Sigmoid colon (tissue), 6 donors: ENCODE measurements at regions not wholly inside any gene's neighbourhood (a gene's known extent, or its start where the extent isn't known, plus 50 kb on each side); places are given as distances from the start of the nearest gene placed in this dataset.
"Not testable (repeated sequence)": the region's sequence is repeated elsewhere in the genome, so short reads cannot be mapped to it uniquely, and the experiment has no call there.

Experiments used
- DNase-seq: peaks from one replicate; pipeline ENCODE4 v3.0.0-alpha.2; 2019
- H3K27ac ChIP-seq, 4 donors: fragments of 200-600 bp; sonication (generic); one replicate each; pipeline ENCODE4 v1.5.1; 2016 to 2019; ENCODE audit warnings: mild to moderate bottlenecking in 1 of 4
- H3K27me3 ChIP-seq, 3 donors: fragments of 200-600 bp; sonication (generic); one replicate each; pipeline ENCODE4 v1.5.1; 2019; ENCODE audit warnings: mild to moderate bottlenecking in 1 of 3
- H3K36me3 ChIP-seq, 4 donors: fragments of 200-600 bp; sonication (generic); one replicate each; pipeline ENCODE4 v1.5.1; 2016 to 2019
- H3K4me1 ChIP-seq, 4 donors: fragments of 200-600 bp; sonication (generic); one replicate each; pipeline ENCODE4 v1.5.1; 2017 to 2019
- H3K4me3 ChIP-seq, 4 donors: fragments of 200-600 bp; sonication (generic); one replicate each; pipeline ENCODE4 v1.5.1; 2017 to 2019; ENCODE audit warnings: mild to moderate bottlenecking in 2 of 4, moderate library complexity in 1 of 4
- H3K9me3 ChIP-seq, 4 donors: fragments of 200-600 bp in 3 of 4; sonication (generic) in 3 of 4; one replicate each; pipeline versions ENCODE4 v1.5.1 to v1.6.1; 2013 to 2019
- CTCF ChIP-seq, 4 experiments: fragments of 450-650 bp in 3 of 4; fragments of 200-600 bp in 1 of 4; IDR thresholded peaks; one replicate each; pipeline ENCODE4 v1.5.1; 2016 to 2019; ENCODE audit warnings: antibody characterized with exemption in 4 of 4, mild to moderate bottlenecking in 3 of 4, moderate library complexity in 2 of 4
- EP300 ChIP-seq, 4 donors: sonication (generic); formaldehyde crosslinking; IDR thresholded peaks; one replicate each; pipeline ENCODE4 v1.6.1; 2017; ENCODE audit warnings: antibody characterized with exemption in 4 of 4
- POLR2A ChIP-seq, 2 donors: fragments of 450-650 bp; IDR thresholded peaks; one replicate each; pipeline ENCODE4 v1.6.1; 2016; ENCODE audit warnings: antibody characterized with exemption in 2 of 2, mild to moderate bottlenecking in 2 of 2, moderate library complexity in 2 of 2
- POLR2AphosphoS5 ChIP-seq, 4 donors: sonication (generic); formaldehyde crosslinking; IDR thresholded peaks; one replicate each; pipeline ENCODE4 v1.6.1; 2017; ENCODE audit warnings: antibody characterized with exemption in 4 of 4
- WGBS, 2 donors: extraction: QIAGEN DNeasy Blood & Tissue Kit; methylation state at CpG; one replicate each; pipeline ENCODE4 v1.1.7; 2013; 5-methylcytosine and 5-hydroxymethylcytosine counted together
- intact Hi-C: fragments of 100-400 bp; cut with DNase I; formaldehyde crosslinking; loops from one replicate; pipeline ENCODE4 v1.15.1; 2023
- donor health status: healthy with polysubstance abuse.
- donor health status: healthy.

- Histone ChIP-seq H3K9me3 (no peaks in the 10 kb centered on the region), H3K4me1 (peaks cover 0 to 16% (median 0%) of the 10 kb centered on the region in 4 donors), H3K27ac (no peak overlapping the region), H3K27me3 (no peaks in the 10 kb centered on the region), H3K36me3 (no peaks in the 10 kb centered on the region), H3K4me3 (no peak overlapping the region)
- TF ChIP-seq CTCF (IDR thresholded peaks at IDR 0.05) = no peak
- no peak for TF ChIP-seq POLR2A (IDR thresholded peaks at IDR 0.05)
- TF ChIP-seq POLR2AphosphoS5 (IDR thresholded peaks at IDR 0.05) = no peak
- TF ChIP-seq EP300 (IDR thresholded peaks at IDR 0.05) = no peak
- intact Hi-C loops = no loop called here
- DNase-seq = no peak
Observed at GRCh38 chr10:105585171-105585570, 944.1 kb downstream of the SORCS3 start.

GRCh38 chr10:105579112-105579511, 938.0 kb downstream of the SORCS3 start:
- Histone ChIP-seq H3K9me3 (no peaks in the 10 kb centered on the region), H3K27me3 (no peaks in the 10 kb centered on the region), H3K36me3 (no peaks in the 10 kb centered on the region), H3K4me3 (no peak overlapping the region), H3K4me1 (no peaks in the 10 kb centered on the region), H3K27ac (no peak overlapping the region)
- intact Hi-C loops = no loop called here
- WGBS, 2 donors = 94 to 96% methylated on average over 5 of the region's 5 CpGs
- no peak for DNase-seq
- TF ChIP-seq POLR2AphosphoS5 (IDR thresholded peaks at IDR 0.05) (no peak), CTCF (IDR thresholded peaks at IDR 0.05) (no peak), EP300 (IDR thresholded peaks at IDR 0.05) (no peak), POLR2A (IDR thresholded peaks at IDR 0.05) (no peak)

GRCh38 chr10:105577865-105578607, 936.9 kb downstream of the SORCS3 start:
- no peaks in the 10 kb centered on the region for H3K4me1 ChIP-seq
- H3K4me3 ChIP-seq = no peak overlapping the region
- H3K36me3 ChIP-seq = no peaks in the 10 kb centered on the region
- DNase-seq = no peak
- no peaks in the 10 kb centered on the region for H3K27me3 ChIP-seq
- TF ChIP-seq POLR2AphosphoS5 (IDR thresholded peaks at IDR 0.05) = no peak
- TF ChIP-seq POLR2A (IDR thresholded peaks at IDR 0.05) = no peak
- no peak for TF ChIP-seq EP300 (IDR thresholded peaks at IDR 0.05)
- TF ChIP-seq CTCF (IDR thresholded peaks at IDR 0.05) = no peak
- H3K27ac ChIP-seq = no peak overlapping the region
- H3K9me3 ChIP-seq = no peaks in the 10 kb centered on the region
- intact Hi-C loops = no loop called here
- 86 to 94% methylated on average over 4 of the region's 4 CpGs for WGBS, 2 donors

GRCh38 chr10:105559333-105560097, 918.4 kb downstream of the SORCS3 start:
- Histone ChIP-seq H3K4me3 (no peak overlapping the region), H3K4me1 (no peaks in the 10 kb centered on the region), H3K27me3 (no peaks in the 10 kb centered on the region), H3K36me3 (no peaks in the 10 kb centered on the region), H3K27ac (no peak overlapping the region), H3K9me3 (no peaks in the 10 kb centered on the region)
- no peak for TF ChIP-seq EP300 (IDR thresholded peaks at IDR 0.05)
- TF ChIP-seq CTCF (IDR thresholded peaks at IDR 0.05) = no peak
- TF ChIP-seq POLR2AphosphoS5 (IDR thresholded peaks at IDR 0.05) = no peak
- TF ChIP-seq POLR2A (IDR thresholded peaks at IDR 0.05) = no peak
- DNase-seq = no peak
- WGBS, 2 donors = 79 to 80% methylated on average over 4 of the region's 4 CpGs
- intact Hi-C loops = no loop called here

- intact Hi-C loops, H3K9me3 ChIP-seq, H3K27me3 ChIP-seq, H3K4me1 ChIP-seq, H3K36me3 ChIP-seq, DNase-seq, H3K4me3 ChIP-seq, H3K27ac ChIP-seq: not testable (repeated sequence)
- 50 to 80% methylated on average over 13 of the region's 13 CpGs for WGBS, 2 donors
Observed at GRCh38 chr10:105550453-105550852, 909.4 kb downstream of the SORCS3 start.
